Cardiac muscle cell (in vitro differentiated cells and primary cell): ENCODE measurements at regions not wholly inside any gene's neighbourhood (a gene's known extent, or its start where the extent isn't known, plus 50 kb on each side); places are given as distances from the start of the nearest gene placed in this dataset.
A peak's percentile ranks its signal among the peaks of the same experiment; 100 is the strongest.
"Not testable (repeated sequence)": the region's sequence is repeated elsewhere in the genome, so short reads cannot be mapped to it uniquely, and the experiment has no call there.

ENCODE experiments used
- DNase-seq, 2 donors: peaks; one replicate each; pipeline versions ENCODE4 v3.0.0 to v3.0.0-alpha.2; 2010 to 2017; ENCODE audit warnings: low read depth in 1 of 2, low spot score in 1 of 2
- H3K27ac ChIP-seq: fragments of 200-600 bp; sonication (generic); 2 replicates; pipeline ENCODE4 v1.5.1; 2016
- H3K27me3 ChIP-seq: fragments of 200-600 bp; sonication (generic); 2 replicates; pipeline ENCODE4 v1.6.0; 2016; ENCODE audit warnings: control low read depth
- H3K36me3 ChIP-seq: fragments of 200-600 bp; sonication (generic); 2 replicates; pipeline ENCODE4 v1.5.1; 2016; ENCODE audit warnings: control low read depth
- H3K4me1 ChIP-seq: fragments of 200-600 bp; sonication (generic); 2 replicates; pipeline ENCODE4 v1.8.1; 2017; ENCODE audit warnings: low read depth, mild to moderate bottlenecking, mixed run types
- H3K4me3 ChIP-seq: fragments of 200-600 bp; sonication (generic); 2 replicates; pipeline ENCODE4 v1.5.1; 2016; ENCODE audit warnings: mild to moderate bottlenecking
- H3K9me3 ChIP-seq: fragments of 200-600 bp; sonication (generic); 2 replicates; pipeline ENCODE4 v1.5.1; 2017; ENCODE audit warnings: low read depth, mild to moderate bottlenecking, control low read depth

- DNase-seq, H3K4me1 ChIP-seq, H3K36me3 ChIP-seq, H3K27me3 ChIP-seq, H3K27ac ChIP-seq, H3K9me3 ChIP-seq, H3K4me3 ChIP-seq: not testable (repeated sequence)
Observed at GRCh38 chr17:64800987-64801386, 118.3 kb downstream of the LRRC37A3 start.

DNA sequence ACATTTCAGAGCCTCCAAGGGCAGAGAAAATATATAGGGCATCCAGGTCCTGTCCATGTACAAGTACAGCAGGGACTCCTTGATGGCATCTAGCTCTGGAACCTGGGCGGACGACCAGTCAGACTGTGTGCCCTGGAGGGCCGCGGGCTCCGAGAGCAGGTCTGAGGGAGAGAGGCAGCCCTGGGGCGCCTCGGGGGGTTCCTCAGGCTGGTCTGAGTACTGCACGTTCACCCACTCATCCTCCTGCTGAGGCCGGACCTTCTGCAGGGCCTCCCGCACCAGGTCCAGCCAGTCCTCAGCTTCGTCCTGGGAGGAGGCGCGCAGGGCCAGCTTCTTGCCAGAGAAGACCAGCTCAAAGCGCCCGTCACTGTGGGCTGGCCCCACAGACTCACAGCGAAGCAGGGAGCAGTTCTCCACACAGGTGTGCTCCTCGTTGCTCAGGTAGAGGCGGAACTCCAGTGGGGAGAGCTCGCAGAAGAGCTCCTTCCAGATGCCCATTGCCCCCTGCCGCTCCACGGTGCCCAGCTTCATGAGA, 118.8 kb downstream of the LRRC37A3 start:
- not testable (repeated sequence) for H3K9me3 ChIP-seq, H3K4me3 ChIP-seq, H3K27me3 ChIP-seq, H3K27ac ChIP-seq, H3K4me1 ChIP-seq, H3K36me3 ChIP-seq, DNase-seq

GRCh38 chr17:64799543-64800188, 119.6 kb downstream of the LRRC37A3 start:
- not testable (repeated sequence) for H3K27ac ChIP-seq, H3K36me3 ChIP-seq, H3K4me1 ChIP-seq, H3K27me3 ChIP-seq, H3K9me3 ChIP-seq, DNase-seq, H3K4me3 ChIP-seq

- H3K27me3 ChIP-seq, H3K4me3 ChIP-seq, H3K4me1 ChIP-seq, DNase-seq, H3K9me3 ChIP-seq, H3K27ac ChIP-seq, H3K36me3 ChIP-seq: not testable (repeated sequence)
Observed at GRCh38 chr17:64798961-64799360, 120.3 kb downstream of the LRRC37A3 start.

DNA sequence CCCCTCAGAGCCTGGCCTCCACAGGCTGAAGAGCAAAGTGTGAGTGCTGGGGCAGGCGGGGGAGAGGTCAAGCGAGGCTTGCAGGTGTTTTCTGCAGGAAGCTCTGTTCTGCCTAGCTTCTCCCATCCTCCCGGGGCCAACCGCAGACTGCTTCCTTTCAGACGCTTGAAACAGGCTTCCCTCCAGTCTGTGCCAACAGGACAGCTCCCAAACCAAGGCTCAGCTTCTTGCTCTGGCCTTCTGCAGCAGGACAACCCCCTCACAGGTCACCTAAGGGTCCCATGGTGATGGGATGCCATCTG, 120.8 kb downstream of the LRRC37A3 start:
- H3K4me1 ChIP-seq, H3K36me3 ChIP-seq, H3K27ac ChIP-seq, DNase-seq, H3K27me3 ChIP-seq, H3K4me3 ChIP-seq, H3K9me3 ChIP-seq: not testable (repeated sequence)

- H3K27me3 ChIP-seq, H3K27ac ChIP-seq, H3K9me3 ChIP-seq, H3K4me3 ChIP-seq, H3K4me1 ChIP-seq, H3K36me3 ChIP-seq, DNase-seq: not testable (repeated sequence)
Observed at GRCh38 chr17:64797746-64798488, 121.4 kb downstream of the LRRC37A3 start.

GRCh38 chr17:64795342-64795741, 123.9 kb downstream of the LRRC37A3 start:
- not testable (repeated sequence) for DNase-seq, H3K9me3 ChIP-seq, H3K4me1 ChIP-seq, H3K4me3 ChIP-seq, H3K27me3 ChIP-seq, H3K27ac ChIP-seq, H3K36me3 ChIP-seq

GRCh38 chr17:64794548-64795274, 124.6 kb downstream of the LRRC37A3 start:
- not testable (repeated sequence) for H3K36me3 ChIP-seq, H3K9me3 ChIP-seq, H3K27ac ChIP-seq, DNase-seq, H3K4me3 ChIP-seq, H3K4me1 ChIP-seq, H3K27me3 ChIP-seq

DNA sequence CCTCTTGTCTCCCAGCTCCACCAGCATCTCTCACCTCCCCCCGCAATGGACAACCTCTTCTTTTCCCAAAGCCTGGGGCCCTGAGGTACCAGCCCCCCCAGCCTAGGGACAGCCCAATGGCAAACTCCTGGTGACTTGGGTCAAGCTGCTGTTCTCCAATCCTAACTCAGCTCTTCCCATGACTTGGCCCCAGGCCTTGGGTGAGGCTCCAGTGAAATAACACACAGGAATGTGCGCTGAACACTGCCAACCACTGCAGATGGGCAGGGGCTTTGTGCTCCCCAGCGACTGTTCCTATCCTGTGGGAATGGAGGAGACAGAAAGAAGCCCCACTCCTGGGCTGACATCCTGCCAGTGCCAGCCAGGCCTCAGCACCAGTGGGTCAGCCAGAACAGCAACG, 125.2 kb downstream of the LRRC37A3 start:
- not testable (repeated sequence) for H3K4me1 ChIP-seq, H3K9me3 ChIP-seq, H3K27me3 ChIP-seq, H3K27ac ChIP-seq, DNase-seq, H3K4me3 ChIP-seq, H3K36me3 ChIP-seq

DNA sequence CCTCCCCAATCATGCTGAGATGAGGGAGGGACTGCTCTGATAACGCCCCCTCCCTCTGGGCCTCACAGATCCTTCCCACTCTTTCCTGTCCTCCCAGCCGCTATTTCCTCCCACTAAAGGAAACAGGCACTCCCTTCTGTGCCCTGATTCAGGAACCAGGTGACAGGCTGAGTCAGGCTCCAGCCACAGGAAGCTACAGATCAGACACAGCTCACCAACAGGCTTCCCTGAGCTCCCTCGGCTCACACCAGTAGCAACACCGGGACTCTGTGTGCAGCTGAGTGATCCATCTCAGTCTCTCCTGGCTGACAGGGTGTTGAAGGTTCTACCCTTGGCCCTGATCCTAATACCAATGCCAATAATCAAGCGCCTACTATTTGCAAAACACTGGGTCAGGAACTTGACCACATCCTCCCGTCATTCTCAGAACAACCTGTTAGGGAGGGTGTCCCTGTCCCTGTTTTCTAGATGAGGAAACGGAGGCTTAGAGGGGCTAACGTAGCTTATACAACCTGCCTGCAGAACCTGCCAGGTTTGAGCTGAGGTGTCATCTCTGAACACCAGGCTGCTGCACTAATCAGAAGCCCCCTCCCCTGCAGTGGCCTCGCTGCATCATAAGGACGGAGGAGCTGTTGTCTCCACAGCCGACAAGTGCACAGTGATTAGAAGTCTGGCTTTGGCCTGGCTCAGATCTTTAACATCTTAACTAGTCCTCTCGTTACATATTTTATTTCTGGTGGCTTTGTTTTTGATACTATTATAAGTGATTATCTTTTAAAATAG, 126.3 kb downstream of the LRRC37A3 start:
- H3K27ac ChIP-seq, H3K4me1 ChIP-seq, H3K27me3 ChIP-seq, H3K9me3 ChIP-seq, H3K36me3 ChIP-seq, H3K4me3 ChIP-seq: not testable (repeated sequence)
- peak in 1 of 2 donors; percentile 40 for DNase-seq

GRCh38 chr17:64792276-64792675, 127.0 kb downstream of the LRRC37A3 start:
- not testable (repeated sequence) for H3K4me3 ChIP-seq, H3K27ac ChIP-seq, H3K36me3 ChIP-seq, H3K4me1 ChIP-seq, H3K9me3 ChIP-seq, H3K27me3 ChIP-seq, DNase-seq

- DNase-seq, H3K27me3 ChIP-seq, H3K9me3 ChIP-seq: not testable (repeated sequence)
Observed at GRCh38 chr17:64791691-64792090, 127.6 kb downstream of the LRRC37A3 start.

DNA sequence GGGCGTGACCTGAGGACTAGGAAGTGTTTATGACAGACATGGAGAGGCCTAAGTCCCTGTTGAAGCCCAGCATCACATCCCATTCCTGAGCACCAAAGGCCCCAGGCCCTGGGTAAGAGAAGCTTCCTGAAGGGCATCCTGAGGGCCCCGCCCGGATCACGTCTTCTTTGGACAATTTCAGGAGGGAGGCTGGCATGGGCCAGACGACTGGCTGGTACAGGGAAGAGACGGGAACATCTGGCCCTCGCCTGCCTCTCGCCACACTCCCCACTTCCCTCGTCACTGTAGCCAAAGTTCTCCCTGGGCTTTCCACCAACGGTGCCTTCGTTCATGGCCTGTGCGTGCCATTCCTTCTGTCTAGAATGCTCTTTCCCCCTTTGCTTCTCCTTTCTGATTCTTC, 128.1 kb downstream of the LRRC37A3 start:
- not testable (repeated sequence) for H3K27ac ChIP-seq, H3K4me1 ChIP-seq, H3K9me3 ChIP-seq, H3K27me3 ChIP-seq, DNase-seq, H3K4me3 ChIP-seq, H3K36me3 ChIP-seq

More at GRCh38 chr17:64791691-64792090, 127.6 kb downstream of the LRRC37A3 start:
- H3K36me3 ChIP-seq, H3K27ac ChIP-seq, H3K4me3 ChIP-seq, H3K4me1 ChIP-seq: not testable (repeated sequence)
